SK-N-SH treated with all-trans-retinoic acid at 6 μM for 48 hours (cell line): ENCODE measurements at regions not wholly inside any gene's neighbourhood (a gene's known extent, or its start where the extent isn't known, plus 50 kb on each side); places are given as distances from the start of the nearest gene placed in this dataset.

Source experiments
- ATAC-seq: fragments of 200-7000 bp; cut with Tn5 transposase; 3 replicates; pipeline ENCODE4 v1.9.1; 2020; ENCODE audit warnings: mild to moderate bottlenecking, moderate library complexity
- ARNTL ChIP-seq: fragments of 450-650 bp; formaldehyde crosslinking; IDR thresholded peaks from 2 replicates; pipeline ENCODE4 v1.5.0; 2020; ENCODE audit warnings: low read depth, mild to moderate bottlenecking, moderate library complexity, borderline replicate concordance
- BACH2 ChIP-seq: fragments of 250-450 bp; sonication (Bioruptor Pico); IDR thresholded peaks from 2 replicates; pipeline ENCODE4 v1.9.0; 2021; ENCODE audit warnings: mild to moderate bottlenecking, borderline replicate concordance
- CSDC2 ChIP-seq: fragments of 250-450 bp; sonication (Bioruptor Pico); IDR thresholded peaks from 2 replicates; pipeline ENCODE4 v1.5.0; 2020; ENCODE audit warnings: mild to moderate bottlenecking, moderate library complexity
- GLIS3 ChIP-seq: fragments of 250-450 bp; sonication (Bioruptor Pico); IDR thresholded peaks from 2 replicates; pipeline ENCODE4 v1.5.0; 2020; ENCODE audit warnings: mild to moderate bottlenecking, moderate library complexity
- ISL1 ChIP-seq: fragments of 250-450 bp; sonication (Bioruptor Pico); IDR thresholded peaks from 2 replicates; pipeline ENCODE4 v2.1.2; 2022; ENCODE audit warnings: mild to moderate bottlenecking, moderate library complexity
- OSR1 ChIP-seq: fragments of 250-450 bp; sonication (Bioruptor Pico); IDR thresholded peaks from 2 replicates; pipeline ENCODE4 v1.8.0; 2022; ENCODE audit warnings: moderate library complexity, mild to moderate bottlenecking, inconsistent platforms
- PPARA ChIP-seq: fragments of 250-450 bp; sonication (Bioruptor Pico); IDR thresholded peaks from 2 replicates; pipeline ENCODE4 v1.5.0; 2020; ENCODE audit warnings: mild to moderate bottlenecking, borderline replicate concordance
- RARB ChIP-seq: fragments of 250-450 bp; sonication (Bioruptor Pico); IDR thresholded peaks from 2 replicates; pipeline ENCODE4 v1.8.0; 2021; ENCODE audit warnings: mild to moderate bottlenecking, moderate library complexity
- SNAI2 ChIP-seq: fragments of 250-450 bp; sonication (Bioruptor Pico); IDR thresholded peaks from 2 replicates; pipeline ENCODE4 v1.5.0; 2020; ENCODE audit warnings: mild to moderate bottlenecking, moderate library complexity
- TCF4 ChIP-seq: fragments of 250-450 bp; sonication (Bioruptor Pico); IDR thresholded peaks from 2 replicates; pipeline ENCODE4 v1.8.0; 2021; ENCODE audit warnings: mild to moderate bottlenecking, moderate library complexity, borderline replicate concordance
- TOX ChIP-seq: fragments of 250-450 bp; sonication (Bioruptor Pico); IDR thresholded peaks from 2 replicates; pipeline ENCODE4 v1.8.0; 2021; ENCODE audit warnings: mild to moderate bottlenecking, moderate library complexity, borderline replicate concordance
- ZC3H10 ChIP-seq: fragments of 250-450 bp; sonication (Bioruptor Pico); IDR thresholded peaks from 2 replicates; pipeline ENCODE4 v1.5.1; 2021; ENCODE audit warnings: mild to moderate bottlenecking, moderate library complexity
- ZFP3 ChIP-seq: fragments of 250-450 bp; sonication (Bioruptor Pico); IDR thresholded peaks from 2 replicates; pipeline ENCODE4 v1.5.0; 2020; ENCODE audit warnings: mild to moderate bottlenecking, moderate library complexity
- ZFP30 ChIP-seq: fragments of 450-650 bp; formaldehyde crosslinking; IDR thresholded peaks from 2 replicates; pipeline ENCODE4 v1.5.0; 2022; ENCODE audit warnings: mild to moderate bottlenecking, moderate library complexity
- ZNF565 ChIP-seq: fragments of 450-650 bp; formaldehyde crosslinking; conservative IDR thresholded peaks from 2 replicates; pipeline ENCODE4 v1.5.0; 2020; ENCODE audit warnings: low read depth, mild to moderate bottlenecking, moderate library complexity
- ZNF70 ChIP-seq: fragments of 450-650 bp; formaldehyde crosslinking; IDR thresholded peaks from 2 replicates; pipeline ENCODE4 v1.5.0; 2020; ENCODE audit warnings: mild to moderate bottlenecking, moderate library complexity
- ZNF8 ChIP-seq: fragments of 450-650 bp; formaldehyde crosslinking; IDR thresholded peaks from 2 replicates; pipeline ENCODE4 v1.5.0; 2020; ENCODE audit warnings: mild to moderate bottlenecking, moderate library complexity
- TF ChIP-seq, protein P1 (sequence below): fragments of 250-450 bp; sonication (Bioruptor Pico); IDR thresholded peaks from 2 replicates; pipeline ENCODE4 v1.5.1; 2020; ENCODE audit warnings: low read depth, mild to moderate bottlenecking, moderate library complexity
- TF ChIP-seq, protein P2 (sequence below): fragments of 250-450 bp; sonication (Bioruptor Pico); IDR thresholded peaks from 2 replicates; pipeline ENCODE4 v1.5.0; 2020; ENCODE audit warnings: mild to moderate bottlenecking, moderate library complexity
- TF ChIP-seq, protein P3 (sequence below): fragments of 250-450 bp; sonication (Bioruptor Pico); IDR thresholded peaks from 2 replicates; pipeline ENCODE4 v1.8.0; 2020; ENCODE audit warnings: mild to moderate bottlenecking, moderate library complexity, borderline replicate concordance
- TF ChIP-seq, protein P4 (sequence below): fragments of 250-450 bp; sonication (Bioruptor Pico); IDR thresholded peaks from 2 replicates; pipeline ENCODE4 v1.8.0; 2021; ENCODE audit warnings: low read depth, mild to moderate bottlenecking, moderate library complexity, borderline replicate concordance
- TF ChIP-seq, protein P5 (sequence below): fragments of 250-450 bp; sonication (Bioruptor Pico); IDR thresholded peaks from 2 replicates; pipeline ENCODE4 v1.5.1; 2021; ENCODE audit warnings: mild to moderate bottlenecking, moderate library complexity

DNA sequence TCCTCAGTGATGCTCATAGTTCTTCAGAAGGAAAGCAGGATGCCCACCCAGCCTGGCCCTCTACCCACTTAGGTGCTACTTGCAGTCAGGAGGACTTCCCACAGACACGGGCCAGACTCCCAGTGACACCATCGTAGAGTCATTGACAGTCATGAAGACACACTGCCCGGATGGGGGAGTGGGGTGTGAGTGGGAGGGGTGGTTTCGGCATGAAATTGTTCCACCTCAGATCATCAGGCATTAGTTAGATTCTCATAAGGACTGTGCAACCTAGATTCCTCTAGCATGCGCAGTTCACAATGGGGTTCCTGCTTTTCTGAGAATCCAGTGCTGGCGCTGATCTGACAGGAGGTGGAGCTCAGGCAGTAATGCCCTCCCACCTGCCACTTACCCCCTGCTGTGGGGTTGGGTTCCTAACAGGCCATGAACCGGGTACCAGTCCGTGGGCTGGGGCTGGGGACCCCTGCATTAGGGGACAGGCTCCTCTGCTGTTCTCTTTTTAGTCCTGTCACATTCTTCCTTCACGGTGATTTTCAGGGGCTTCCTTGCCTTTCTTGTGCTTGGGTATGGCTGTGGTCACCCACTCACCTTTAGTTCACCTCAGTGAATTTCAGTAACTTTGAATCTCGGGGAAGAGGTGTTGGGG is 88.2 kb upstream of the ANKRD55 start:
- no peak for ATAC-seq
- TF ChIP-seq ZNF8 (no peak), ISL1 (CRISPR knock-in tag) (no peak), ZFP3 (CRISPR knock-in tag) (no peak), ZC3H10 (CRISPR knock-in tag) (no peak), ZFP30 (CRISPR knock-in tag) (no peak), TOX (CRISPR knock-in tag) (no peak), ZNF565 (no peak), CSDC2 (no peak), GLIS3 (CRISPR knock-in tag) (no peak), TCF4 (no peak), BACH2 (CRISPR knock-in tag) (no peak)
- TF ChIP-seq, protein P1, sequence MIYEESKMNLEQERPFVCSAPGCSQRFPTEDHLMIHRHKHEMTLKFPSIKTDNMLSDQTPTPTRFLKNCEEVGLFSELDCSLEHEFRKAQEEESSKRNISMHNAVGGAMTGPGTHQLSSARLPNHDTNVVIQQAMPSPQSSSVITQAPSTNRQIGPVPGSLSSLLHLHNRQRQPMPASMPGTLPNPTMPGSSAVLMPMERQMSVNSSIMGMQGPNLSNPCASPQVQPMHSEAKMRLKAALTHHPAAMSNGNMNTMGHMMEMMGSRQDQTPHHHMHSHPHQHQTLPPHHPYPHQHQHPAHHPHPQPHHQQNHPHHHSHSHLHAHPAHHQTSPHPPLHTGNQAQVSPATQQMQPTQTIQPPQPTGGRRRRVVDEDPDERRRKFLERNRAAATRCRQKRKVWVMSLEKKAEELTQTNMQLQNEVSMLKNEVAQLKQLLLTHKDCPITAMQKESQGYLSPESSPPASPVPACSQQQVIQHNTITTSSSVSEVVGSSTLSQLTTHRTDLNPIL (CRISPR knock-in tag) = no peak
- TF ChIP-seq, protein P2, sequence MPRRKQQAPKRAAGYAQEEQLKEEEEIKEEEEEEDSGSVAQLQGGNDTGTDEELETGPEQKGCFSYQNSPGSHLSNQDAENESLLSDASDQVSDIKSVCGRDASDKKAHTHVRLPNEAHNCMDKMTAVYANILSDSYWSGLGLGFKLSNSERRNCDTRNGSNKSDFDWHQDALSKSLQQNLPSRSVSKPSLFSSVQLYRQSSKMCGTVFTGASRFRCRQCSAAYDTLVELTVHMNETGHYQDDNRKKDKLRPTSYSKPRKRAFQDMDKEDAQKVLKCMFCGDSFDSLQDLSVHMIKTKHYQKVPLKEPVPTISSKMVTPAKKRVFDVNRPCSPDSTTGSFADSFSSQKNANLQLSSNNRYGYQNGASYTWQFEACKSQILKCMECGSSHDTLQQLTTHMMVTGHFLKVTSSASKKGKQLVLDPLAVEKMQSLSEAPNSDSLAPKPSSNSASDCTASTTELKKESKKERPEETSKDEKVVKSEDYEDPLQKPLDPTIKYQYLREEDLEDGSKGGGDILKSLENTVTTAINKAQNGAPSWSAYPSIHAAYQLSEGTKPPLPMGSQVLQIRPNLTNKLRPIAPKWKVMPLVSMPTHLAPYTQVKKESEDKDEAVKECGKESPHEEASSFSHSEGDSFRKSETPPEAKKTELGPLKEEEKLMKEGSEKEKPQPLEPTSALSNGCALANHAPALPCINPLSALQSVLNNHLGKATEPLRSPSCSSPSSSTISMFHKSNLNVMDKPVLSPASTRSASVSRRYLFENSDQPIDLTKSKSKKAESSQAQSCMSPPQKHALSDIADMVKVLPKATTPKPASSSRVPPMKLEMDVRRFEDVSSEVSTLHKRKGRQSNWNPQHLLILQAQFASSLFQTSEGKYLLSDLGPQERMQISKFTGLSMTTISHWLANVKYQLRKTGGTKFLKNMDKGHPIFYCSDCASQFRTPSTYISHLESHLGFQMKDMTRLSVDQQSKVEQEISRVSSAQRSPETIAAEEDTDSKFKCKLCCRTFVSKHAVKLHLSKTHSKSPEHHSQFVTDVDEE = no peak
- TF ChIP-seq, protein P3, sequence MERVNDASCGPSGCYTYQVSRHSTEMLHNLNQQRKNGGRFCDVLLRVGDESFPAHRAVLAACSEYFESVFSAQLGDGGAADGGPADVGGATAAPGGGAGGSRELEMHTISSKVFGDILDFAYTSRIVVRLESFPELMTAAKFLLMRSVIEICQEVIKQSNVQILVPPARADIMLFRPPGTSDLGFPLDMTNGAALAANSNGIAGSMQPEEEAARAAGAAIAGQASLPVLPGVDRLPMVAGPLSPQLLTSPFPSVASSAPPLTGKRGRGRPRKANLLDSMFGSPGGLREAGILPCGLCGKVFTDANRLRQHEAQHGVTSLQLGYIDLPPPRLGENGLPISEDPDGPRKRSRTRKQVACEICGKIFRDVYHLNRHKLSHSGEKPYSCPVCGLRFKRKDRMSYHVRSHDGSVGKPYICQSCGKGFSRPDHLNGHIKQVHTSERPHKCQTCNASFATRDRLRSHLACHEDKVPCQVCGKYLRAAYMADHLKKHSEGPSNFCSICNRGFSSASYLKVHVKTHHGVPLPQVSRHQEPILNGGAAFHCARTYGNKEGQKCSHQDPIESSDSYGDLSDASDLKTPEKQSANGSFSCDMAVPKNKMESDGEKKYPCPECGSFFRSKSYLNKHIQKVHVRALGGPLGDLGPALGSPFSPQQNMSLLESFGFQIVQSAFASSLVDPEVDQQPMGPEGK (CRISPR knock-in tag) = no peak

DNA sequence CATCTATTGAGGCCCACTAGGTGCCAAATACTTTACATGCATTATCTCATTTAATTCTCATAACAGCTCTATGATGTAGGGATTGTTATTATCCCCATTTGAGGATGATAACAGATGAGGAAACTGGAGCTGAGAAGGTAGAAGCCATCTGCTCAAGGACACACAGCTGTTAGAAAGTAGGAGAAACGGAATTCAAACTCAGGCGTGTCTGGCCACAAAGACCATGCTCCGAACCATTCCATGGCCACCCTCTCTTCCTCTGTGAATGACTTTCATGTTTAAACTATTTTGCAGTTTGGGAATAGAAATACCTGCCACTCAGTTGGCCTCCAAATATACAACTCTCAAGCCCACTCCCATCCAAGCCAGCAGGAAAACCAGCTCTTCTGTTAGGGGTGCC is 87.6 kb upstream of the ANKRD55 start:
- TF ChIP-seq ARNTL (CRISPR knock-in tag) (no peak), PPARA (CRISPR knock-in tag) (no peak), CSDC2 (no peak), RARB (CRISPR knock-in tag) (no peak), ZNF8 (no peak), ZFP3 (CRISPR knock-in tag) (no peak), TCF4 (no peak), ZNF565 (no peak), ISL1 (CRISPR knock-in tag) (no peak), SNAI2 (no peak), ZNF70 (CRISPR knock-in tag) (no peak), OSR1 (CRISPR knock-in tag) (no peak), GLIS3 (CRISPR knock-in tag) (no peak), ZC3H10 (CRISPR knock-in tag) (no peak)
- TF ChIP-seq, protein P4, sequence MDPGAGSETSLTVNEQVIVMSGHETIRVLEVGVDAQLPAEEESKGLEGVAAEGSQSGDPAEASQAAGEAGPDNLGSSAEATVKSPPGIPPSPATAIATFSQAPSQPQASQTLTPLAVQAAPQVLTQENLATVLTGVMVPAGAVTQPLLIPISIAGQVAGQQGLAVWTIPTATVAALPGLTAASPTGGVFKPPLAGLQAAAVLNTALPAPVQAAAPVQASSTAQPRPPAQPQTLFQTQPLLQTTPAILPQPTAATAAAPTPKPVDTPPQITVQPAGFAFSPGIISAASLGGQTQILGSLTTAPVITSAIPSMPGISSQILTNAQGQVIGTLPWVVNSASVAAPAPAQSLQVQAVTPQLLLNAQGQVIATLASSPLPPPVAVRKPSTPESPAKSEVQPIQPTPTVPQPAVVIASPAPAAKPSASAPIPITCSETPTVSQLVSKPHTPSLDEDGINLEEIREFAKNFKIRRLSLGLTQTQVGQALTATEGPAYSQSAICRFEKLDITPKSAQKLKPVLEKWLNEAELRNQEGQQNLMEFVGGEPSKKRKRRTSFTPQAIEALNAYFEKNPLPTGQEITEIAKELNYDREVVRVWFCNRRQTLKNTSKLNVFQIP (CRISPR knock-in tag) = no peak
- TF ChIP-seq, protein P5, sequence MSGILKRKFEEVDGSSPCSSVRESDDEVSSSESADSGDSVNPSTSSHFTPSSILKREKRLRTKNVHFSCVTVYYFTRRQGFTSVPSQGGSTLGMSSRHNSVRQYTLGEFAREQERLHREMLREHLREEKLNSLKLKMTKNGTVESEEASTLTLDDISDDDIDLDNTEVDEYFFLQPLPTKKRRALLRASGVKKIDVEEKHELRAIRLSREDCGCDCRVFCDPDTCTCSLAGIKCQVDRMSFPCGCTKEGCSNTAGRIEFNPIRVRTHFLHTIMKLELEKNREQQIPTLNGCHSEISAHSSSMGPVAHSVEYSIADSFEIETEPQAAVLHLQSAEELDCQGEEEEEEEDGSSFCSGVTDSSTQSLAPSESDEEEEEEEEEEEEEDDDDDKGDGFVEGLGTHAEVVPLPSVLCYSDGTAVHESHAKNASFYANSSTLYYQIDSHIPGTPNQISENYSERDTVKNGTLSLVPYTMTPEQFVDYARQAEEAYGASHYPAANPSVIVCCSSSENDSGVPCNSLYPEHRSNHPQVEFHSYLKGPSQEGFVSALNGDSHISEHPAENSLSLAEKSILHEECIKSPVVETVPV (CRISPR knock-in tag) = no peak
- TF ChIP-seq, protein P3 (CRISPR knock-in tag) = no peak
- TF ChIP-seq, protein P1 (CRISPR knock-in tag) = no peak
- TF ChIP-seq, protein P2 = no peak
- ATAC-seq = no peak
